Upper lobe of right lung (tissue), 1 donor: ENCODE measurements at regions not wholly inside any gene's neighbourhood (a gene's known extent, or its start where the extent isn't known, plus 50 kb on each side); places are given as distances from the start of the nearest gene placed in this dataset.
A peak's percentile ranks its signal among the peaks of the same experiment; 100 is the strongest.

Source experiments
- ATAC-seq: fragments of 200-7000 bp; cut with Tn5 transposase; one replicate; pipeline ENCODE4 v1.9.1; 2020; ENCODE audit warnings: mild to moderate bottlenecking, moderate library complexity
- DNase-seq: peaks from one replicate; pipeline ENCODE4 v3.0.0-alpha.2; 2020
- H3K27ac ChIP-seq: fragments of 200-600 bp; one replicate; pipeline ENCODE4 v1.8.0; 2022
- H3K27me3 ChIP-seq: fragments of 200-600 bp; one replicate; pipeline ENCODE4 v1.8.0; 2022; ENCODE audit warnings: mild to moderate bottlenecking
- H3K36me3 ChIP-seq: fragments of 200-600 bp; one replicate; pipeline ENCODE4 v1.8.0; 2022
- H3K4me1 ChIP-seq: fragments of 200-600 bp; one replicate; pipeline ENCODE4 v1.8.0; 2022
- H3K4me3 ChIP-seq: fragments of 200-600 bp; one replicate; pipeline ENCODE4 v1.8.0; 2022; ENCODE audit warnings: mild to moderate bottlenecking
- H3K9me3 ChIP-seq: fragments of 200-600 bp; one replicate; pipeline ENCODE4 v1.8.0; 2022
- CTCF ChIP-seq: fragments of 200-600 bp; IDR thresholded peaks from one replicate; pipeline ENCODE4 v1.8.0; 2022; ENCODE audit warnings: antibody characterized with exemption
- intact Hi-C: fragments of 100-400 bp; cut with DNase I; formaldehyde crosslinking; loops from one replicate; pipeline ENCODE4 v1.11.0; 2022
- donor health status: DM: no; HTN: yes; CAD: no; lungs with severe emphysema.

GRCh38 chr1:117268535-117269455 lies 58.1 kb upstream of the VTCN1 start:
- no peak for TF ChIP-seq CTCF
- DNase-seq (no peak), ATAC-seq (peak; percentile 84)
- intact Hi-C loops: no loop called here
- Histone ChIP-seq H3K27me3 (no peaks in the 10 kb centered on the region), H3K4me3 (no peak overlapping the region), H3K27ac (no peak overlapping the region), H3K36me3 (no peaks in the 10 kb centered on the region), H3K9me3 (no peaks in the 10 kb centered on the region), H3K4me1 (peaks cover 17% of the 10 kb centered on the region)

- Histone ChIP-seq H3K36me3 (no peaks in the 10 kb centered on the region), H3K9me3 (no peaks in the 10 kb centered on the region), H3K27me3 (no peaks in the 10 kb centered on the region), H3K4me1 (peaks cover 17% of the 10 kb centered on the region), H3K4me3 (no peak overlapping the region), H3K27ac (no peak overlapping the region)
- DNase-seq (no peak), ATAC-seq (peak; percentile 41)
- intact Hi-C loops: no loop called here
- TF ChIP-seq CTCF: no peak
These were observed 56.6 kb upstream of the VTCN1 start for GRCh38 chr1:117267232-117267774.

GRCh38 chr1:117262976-117263375 lies 52.2 kb upstream of the VTCN1 start:
- Histone ChIP-seq H3K27ac (no peak overlapping the region), H3K27me3 (no peaks in the 10 kb centered on the region), H3K4me1 (peaks cover 7% of the 10 kb centered on the region), H3K36me3 (no peaks in the 10 kb centered on the region), H3K4me3 (no peak overlapping the region), H3K9me3 (no peaks in the 10 kb centered on the region)
- DNase-seq (no peak), ATAC-seq (no peak)
- TF ChIP-seq CTCF: no peak
- intact Hi-C loops: no loop called here

GRCh38 chr1:117261424-117261785 lies 50.7 kb upstream of the VTCN1 start:
- Histone ChIP-seq H3K36me3 (no peaks in the 10 kb centered on the region), H3K27ac (no peak overlapping the region), H3K4me3 (no peak overlapping the region), H3K27me3 (no peaks in the 10 kb centered on the region), H3K4me1 (no peaks in the 10 kb centered on the region), H3K9me3 (no peaks in the 10 kb centered on the region)
- intact Hi-C loops: no loop called here
- DNase-seq: no peak
- ATAC-seq: no peak
- no peak for TF ChIP-seq CTCF

DNA sequence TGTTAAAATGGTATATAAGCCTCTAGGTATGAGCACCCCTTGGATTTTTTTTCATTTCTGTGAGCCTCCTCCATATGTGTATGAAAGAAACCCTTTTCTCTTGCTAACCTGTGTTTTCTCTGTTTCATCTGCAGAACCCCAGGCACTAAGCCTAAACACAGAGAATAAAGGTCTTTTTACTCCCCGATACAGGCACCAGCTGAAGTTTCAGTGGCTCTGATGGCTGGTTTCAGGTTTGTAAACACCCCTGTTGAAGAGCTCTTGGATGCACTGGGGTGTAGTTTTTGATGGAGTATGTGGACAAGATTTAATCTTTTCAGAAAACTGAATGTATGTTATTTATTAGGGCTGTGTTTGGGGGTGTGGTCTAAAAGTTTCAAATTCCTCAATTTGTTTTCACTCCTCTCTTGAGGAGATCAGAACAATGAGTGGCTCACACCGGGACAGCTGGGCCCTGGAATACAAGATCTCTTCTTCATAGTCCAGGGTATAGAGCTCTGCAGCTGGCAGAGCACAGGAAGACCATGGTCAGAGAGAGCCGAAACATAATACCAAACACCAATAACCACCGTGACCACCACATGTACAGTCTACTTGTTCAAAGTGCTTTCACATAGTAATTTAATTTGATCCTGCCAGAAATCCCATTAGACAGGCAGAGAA lies 50.2 kb upstream of the VTCN1 start:
- ATAC-seq (no peak), DNase-seq (no peak)
- H3K9me3 ChIP-seq: no peaks in the 10 kb centered on the region
- no peaks in the 10 kb centered on the region for H3K4me1 ChIP-seq
- intact Hi-C loops: no loop called here
- no peaks in the 10 kb centered on the region for H3K27me3 ChIP-seq
- H3K27ac ChIP-seq: no peak overlapping the region
- TF ChIP-seq CTCF: no peak
- H3K36me3 ChIP-seq: no peaks in the 10 kb centered on the region
- H3K4me3 ChIP-seq: no peak overlapping the region
